ENCODE measurements at regions not wholly inside any gene's neighbourhood (a gene's known extent, or its start where the extent isn't known, plus 50 kb on each side); places are given as distances from the start of the nearest gene placed in this dataset.

GRCh38 chr1:199352351-199352750, 675.2 kb upstream of the NR5A2 start:
- H3K4me3 ChIP-seq (replicated peaks; ENCODE audit: low read depth, low read length) = no peak overlapping the region
- no peak for DNase-seq (ENCODE audit: low read depth)
- TF ChIP-seq CTCF (IDR thresholded peaks at IDR 0.05; ENCODE audit: low read length, missing control alignments) = no peak

- H3K4me3 ChIP-seq (replicated peaks; ENCODE audit: low read depth, low read length) = no peak overlapping the region
- no peak for TF ChIP-seq CTCF (IDR thresholded peaks at IDR 0.05; ENCODE audit: low read length, missing control alignments)
- no peak for DNase-seq (ENCODE audit: low read depth)
Measured at GRCh38 chr1:199353906-199354305, 673.6 kb upstream of the NR5A2 start.

GRCh38 chr1:199356561-199356960, 670.9 kb upstream of the NR5A2 start:
- H3K4me3 ChIP-seq (replicated peaks; ENCODE audit: low read depth, low read length) = no peak overlapping the region
- no peak for TF ChIP-seq CTCF (IDR thresholded peaks at IDR 0.05; ENCODE audit: low read length, missing control alignments)
- DNase-seq (ENCODE audit: low read depth) = no peak

GRCh38 chr1:199357599-199357998, 669.9 kb upstream of the NR5A2 start:
- DNase-seq (ENCODE audit: low read depth) = no peak
- H3K4me3 ChIP-seq (replicated peaks; ENCODE audit: low read depth, low read length) = no peak overlapping the region
- TF ChIP-seq CTCF (IDR thresholded peaks at IDR 0.05; ENCODE audit: low read length, missing control alignments) = no peak

- H3K4me3 ChIP-seq (replicated peaks; ENCODE audit: low read depth, low read length) = no peak overlapping the region
- DNase-seq (ENCODE audit: low read depth) = no peak
- no peak for TF ChIP-seq CTCF (IDR thresholded peaks at IDR 0.05; ENCODE audit: low read length, missing control alignments)
Measured at GRCh38 chr1:199362996-199363395, 664.5 kb upstream of the NR5A2 start.

- no peak for TF ChIP-seq CTCF (IDR thresholded peaks at IDR 0.05; ENCODE audit: low read length, missing control alignments)
- no peak for DNase-seq (ENCODE audit: low read depth)
- H3K4me3 ChIP-seq (replicated peaks; ENCODE audit: low read depth, low read length) = no peak overlapping the region
Measured at GRCh38 chr1:199373139-199373538, 654.4 kb upstream of the NR5A2 start.

- no peak overlapping the region for H3K4me3 ChIP-seq (replicated peaks; ENCODE audit: low read depth, low read length)
- no peak for TF ChIP-seq CTCF (IDR thresholded peaks at IDR 0.05; ENCODE audit: low read length, missing control alignments)
- no peak for DNase-seq (ENCODE audit: low read depth)
Measured at GRCh38 chr1:199377211-199377610, 650.3 kb upstream of the NR5A2 start.
